Endodermal cell (in vitro differentiated cells): ENCODE measurements at regions not wholly inside any gene's neighbourhood (a gene's known extent, or its start where the extent isn't known, plus 50 kb on each side); places are given as distances from the start of the nearest gene placed in this dataset.

Experiments used
- DNase-seq: peaks from one replicate; pipeline ENCODE4 v3.0.0-alpha.2; 2017
- H3K27ac ChIP-seq: 2 replicates; pipeline ENCODE4 v1.5.1; 2013; ENCODE audit warnings: mild to moderate bottlenecking, low read depth, low read length, moderate library complexity
- H3K27me3 ChIP-seq: 2 replicates; pipeline ENCODE4 v1.6.1; 2013; ENCODE audit warnings: mild to moderate bottlenecking, low read length, moderate library complexity; ENCODE audit not compliant: insufficient read depth, control insufficient read depth, poor library complexity, severe bottlenecking
- H3K36me3 ChIP-seq: 2 replicates; pipeline ENCODE4 v1.7.0; 2013; ENCODE audit warnings: mild to moderate bottlenecking, low read length, moderate library complexity; ENCODE audit not compliant: control insufficient read depth, insufficient read depth
- H3K4me1 ChIP-seq: one replicate; pipeline ENCODE4 v1.7.0; 2013; ENCODE audit warnings: low read length; ENCODE audit not compliant: control insufficient read depth, insufficient read depth
- H3K4me3 ChIP-seq: 2 replicates; pipeline ENCODE4 v1.5.1; 2013; ENCODE audit warnings: mild to moderate bottlenecking, low read length, moderate library complexity
- H3K9ac ChIP-seq: 2 replicates; pipeline ENCODE4 v1.6.1; 2013; ENCODE audit warnings: mild to moderate bottlenecking, low read length, moderate library complexity; ENCODE audit not compliant: poor library complexity, severe bottlenecking; ENCODE audit errors: extremely low read depth
- H3K9me3 ChIP-seq: 2 replicates; pipeline ENCODE4 v1.6.1; 2013; ENCODE audit warnings: mild to moderate bottlenecking, low read length, moderate library complexity; ENCODE audit not compliant: control insufficient read depth
- H3K27ac Mint-ChIP-seq: 2 replicates; pipeline ENCODE4 v1.8.0; 2020; ENCODE audit warnings: mixed read lengths
- H3K27me3 Mint-ChIP-seq: 2 replicates; pipeline ENCODE4 v1.8.0; 2021; ENCODE audit warnings: mild to moderate bottlenecking, mixed read lengths; ENCODE audit not compliant: insufficient read depth
- H3K36me3 Mint-ChIP-seq: 2 replicates; pipeline ENCODE4 v1.8.0; 2020; ENCODE audit warnings: low read depth, mixed read lengths
- H3K4me1 Mint-ChIP-seq: 2 replicates; pipeline ENCODE4 v1.8.0; 2020; ENCODE audit warnings: mixed read lengths
- H3K4me3 Mint-ChIP-seq: 2 replicates; pipeline ENCODE4 v1.8.0; 2020; ENCODE audit warnings: mild to moderate bottlenecking, moderate library complexity, mixed read lengths
- H3K9me3 Mint-ChIP-seq: 2 replicates; pipeline ENCODE4 v1.8.0; 2020; ENCODE audit warnings: mild to moderate bottlenecking, mixed read lengths
- CTCF ChIP-seq: fragments of 200-600 bp; sonication (generic); conservative IDR thresholded peaks from 2 replicates; pipeline ENCODE4 v1.5.0; 2021; ENCODE audit warnings: antibody characterized with exemption, mild to moderate bottlenecking
- WGBS, 2 experiments: methylation state at CpG; one replicate each; pipeline versions ENCODE4 v1.1.5 to v1.1.7; 2013; ENCODE audit warnings: missing lambda C conversion rate in 2 of 2, mixed read lengths in 1 of 2; ENCODE audit not compliant: insufficient coverage in 1 of 2, insufficient read length in 1 of 2; 5-methylcytosine and 5-hydroxymethylcytosine counted together

- DNase-seq, result no peak
- H3K4me1 ChIP-seq, result no peaks in the 10 kb centered on the region
- Mint-ChIP-seq H3K27ac (no peak overlapping the region), H3K4me1 (no peaks in the 10 kb centered on the region), H3K36me3 (no peaks in the 10 kb centered on the region), H3K9me3 (peaks cover 2% of the 10 kb centered on the region), H3K27me3 (no peaks in the 10 kb centered on the region), H3K4me3 (no peak overlapping the region)
- H3K4me3 ChIP-seq, result no peak overlapping the region
- no peaks in the 10 kb centered on the region for H3K9me3 ChIP-seq
- H3K36me3 ChIP-seq, result no peaks in the 10 kb centered on the region
- TF ChIP-seq CTCF, result no peak
- 95 to 100% methylated on average over 1 to 2 of the region's 2 CpGs for WGBS, 2 experiments
- H3K27ac ChIP-seq, result no peak overlapping the region
- H3K9ac ChIP-seq, result no peak overlapping the region
- no peaks in the 10 kb centered on the region for H3K27me3 ChIP-seq
Observed at GRCh38 chr4:141543706-141544105, 92.7 kb upstream of the IL15 start.

GRCh38 chr4:141548791-141549190 lies 87.6 kb upstream of the IL15 start:
- H3K36me3 ChIP-seq, result no peaks in the 10 kb centered on the region
- H3K4me1 ChIP-seq, result no peaks in the 10 kb centered on the region
- Mint-ChIP-seq H3K4me3 (no peak overlapping the region), H3K9me3 (peaks cover 29% of the 10 kb centered on the region), H3K27me3 (no peaks in the 10 kb centered on the region), H3K27ac (no peak overlapping the region), H3K36me3 (no peaks in the 10 kb centered on the region), H3K4me1 (no peaks in the 10 kb centered on the region)
- no peak overlapping the region for H3K4me3 ChIP-seq
- no peak overlapping the region for H3K9ac ChIP-seq
- DNase-seq, result no peak
- H3K27me3 ChIP-seq, result no peaks in the 10 kb centered on the region
- no peak overlapping the region for H3K27ac ChIP-seq
- H3K9me3 ChIP-seq, result no peaks in the 10 kb centered on the region
- TF ChIP-seq CTCF, result no peak

GRCh38 chr4:141560056-141560455 lies 76.3 kb upstream of the IL15 start:
- Mint-ChIP-seq H3K4me3 (no peak overlapping the region), H3K27me3 (no peaks in the 10 kb centered on the region), H3K27ac (no peak overlapping the region), H3K9me3 (no peaks in the 10 kb centered on the region), H3K4me1 (no peaks in the 10 kb centered on the region), H3K36me3 (no peaks in the 10 kb centered on the region)
- no peak for DNase-seq
- Histone ChIP-seq H3K36me3 (no peaks in the 10 kb centered on the region), H3K27ac (no peak overlapping the region), H3K4me1 (no peaks in the 10 kb centered on the region), H3K27me3 (no peaks in the 10 kb centered on the region), H3K4me3 (no peak overlapping the region), H3K9me3 (no peaks in the 10 kb centered on the region), H3K9ac (no peak overlapping the region)
- 81% methylated on average over 1 of the region's 1 CpG; no CpG with 5 or more reads in 1 of the 2 experiments for WGBS, 2 experiments
- no peak for TF ChIP-seq CTCF
